Muscle of arm (tissue), 1 donor: ENCODE measurements at regions not wholly inside any gene's neighbourhood (a gene's known extent, or its start where the extent isn't known, plus 50 kb on each side); places are given as distances from the start of the nearest gene placed in this dataset.

Source experiments
- DNase-seq: peaks from one replicate; pipeline ENCODE4 v3.0.0-alpha.2; 2013

DNA sequence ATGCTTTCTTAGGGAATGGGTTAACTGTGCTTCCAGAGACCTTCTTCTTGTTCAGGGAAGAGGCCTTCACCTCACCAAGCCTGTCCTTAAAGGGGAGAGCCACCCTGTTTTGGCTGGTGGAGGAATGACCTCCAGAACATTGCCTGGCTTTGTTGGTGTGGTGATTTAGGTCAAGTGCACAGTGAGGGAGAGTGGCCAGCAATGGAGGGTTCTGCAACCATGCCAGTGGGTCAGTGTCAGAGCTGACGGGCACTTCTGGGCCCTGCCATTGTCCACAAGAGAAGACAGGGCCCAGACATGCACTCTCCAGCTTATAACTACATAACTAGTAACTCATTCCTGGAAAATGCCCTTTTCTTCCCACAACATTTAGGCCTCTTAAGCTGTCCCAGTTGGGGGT is 238.5 kb upstream of the AKR1E2 start:
- DNase-seq: no peak

DNA sequence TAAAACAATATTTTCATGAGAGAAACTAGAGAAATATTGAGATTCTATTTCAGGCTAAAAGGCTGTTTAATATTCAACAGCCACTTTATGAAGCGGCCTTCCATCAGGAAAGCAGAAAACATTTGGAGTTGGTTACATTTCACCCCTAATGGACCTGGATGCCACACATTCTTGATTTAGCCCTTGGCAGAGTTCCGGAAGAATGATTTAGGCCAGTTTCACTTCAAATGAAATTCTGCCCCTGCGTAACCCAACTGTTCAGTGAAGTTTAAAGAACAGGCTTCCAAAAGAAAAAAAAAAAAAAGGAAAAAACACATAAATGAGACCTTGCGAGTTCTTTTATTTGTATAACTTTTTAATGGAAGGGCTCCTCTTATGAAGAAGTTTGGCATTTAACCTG is 239.2 kb upstream of the AKR1E2 start:
- no peak for DNase-seq

DNA sequence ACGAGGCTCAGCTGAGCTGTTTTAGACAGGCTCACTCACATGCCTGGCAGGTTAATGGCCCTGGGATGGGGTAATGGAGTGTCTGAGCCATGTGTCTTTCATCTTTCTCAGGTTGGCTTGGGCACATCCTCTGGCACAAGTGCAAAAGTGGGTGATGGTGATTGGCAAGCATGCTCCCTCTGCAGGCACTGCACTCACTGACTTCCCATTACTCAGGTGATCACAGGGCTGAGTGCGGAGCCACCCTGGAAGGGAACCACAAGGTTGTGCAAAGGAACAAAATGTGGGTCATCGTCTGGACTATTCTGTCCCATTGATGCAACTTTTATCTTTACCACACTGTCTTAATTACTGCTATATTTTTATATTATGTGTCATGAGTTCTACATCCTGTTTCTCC is 244.1 kb upstream of the AKR1E2 start:
- DNase-seq: no peak

- no peak for DNase-seq
Measured at GRCh38 chr10:4579844-4580243, 246.2 kb upstream of the AKR1E2 start.

DNA sequence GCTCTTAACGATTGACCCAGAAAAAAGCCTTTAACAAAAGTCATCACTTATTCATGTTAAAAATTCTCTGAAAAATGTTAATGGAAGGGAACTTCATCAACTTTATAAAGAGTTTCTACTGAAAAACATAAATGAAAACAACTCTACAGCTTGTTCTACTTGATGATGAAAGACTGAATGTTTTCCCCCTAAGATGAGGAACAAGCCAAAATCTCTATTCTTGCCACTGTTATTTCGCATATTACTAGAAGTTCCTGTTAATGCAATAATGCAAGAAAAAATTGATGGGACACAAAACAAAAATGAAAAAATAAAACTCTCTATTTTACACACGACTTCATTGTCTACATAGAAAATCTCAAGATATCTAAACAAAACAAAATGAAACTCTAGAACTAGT is 249.8 kb upstream of the AKR1E2 start:
- DNase-seq: no peak

DNA sequence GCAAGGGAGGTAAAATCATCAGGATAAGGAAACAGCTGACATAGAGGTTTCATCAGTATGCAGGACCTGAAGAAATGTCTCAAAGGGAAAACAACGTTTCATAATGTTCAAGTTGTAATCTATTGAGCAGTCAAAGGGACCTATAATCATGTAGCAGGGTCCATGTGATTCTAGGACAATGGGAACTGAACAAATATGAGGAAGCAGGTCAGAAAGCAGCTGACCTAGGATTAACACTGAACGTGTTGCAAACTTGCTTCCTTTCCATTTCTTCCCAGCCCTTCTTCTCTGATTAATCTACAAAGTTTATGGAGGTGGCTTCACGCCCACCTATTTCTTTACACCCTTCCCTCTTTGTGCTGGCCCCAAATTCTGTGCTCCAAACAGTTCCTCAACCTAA is 256.9 kb upstream of the AKR1E2 start:
- no peak for DNase-seq

DNA sequence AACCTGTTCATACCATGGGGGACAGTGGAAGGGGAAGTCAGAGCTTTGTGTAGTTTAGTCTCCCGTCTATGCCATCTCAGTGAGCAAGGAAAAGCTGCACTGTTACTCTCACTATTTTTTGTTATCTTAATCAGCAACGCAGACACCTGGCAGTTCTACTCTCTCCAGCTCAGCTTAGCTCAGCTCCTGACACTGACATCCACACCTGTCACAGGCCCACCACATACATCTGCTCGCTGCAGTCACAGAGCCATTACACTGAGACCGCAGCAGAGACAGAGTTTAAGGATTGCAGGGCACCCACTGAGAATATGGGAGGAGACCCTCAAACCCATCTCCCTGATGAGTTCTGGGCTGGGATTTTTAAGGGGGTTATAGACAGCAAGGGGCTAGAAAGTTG is 257.3 kb upstream of the AKR1E2 start:
- DNase-seq: no peak

DNA sequence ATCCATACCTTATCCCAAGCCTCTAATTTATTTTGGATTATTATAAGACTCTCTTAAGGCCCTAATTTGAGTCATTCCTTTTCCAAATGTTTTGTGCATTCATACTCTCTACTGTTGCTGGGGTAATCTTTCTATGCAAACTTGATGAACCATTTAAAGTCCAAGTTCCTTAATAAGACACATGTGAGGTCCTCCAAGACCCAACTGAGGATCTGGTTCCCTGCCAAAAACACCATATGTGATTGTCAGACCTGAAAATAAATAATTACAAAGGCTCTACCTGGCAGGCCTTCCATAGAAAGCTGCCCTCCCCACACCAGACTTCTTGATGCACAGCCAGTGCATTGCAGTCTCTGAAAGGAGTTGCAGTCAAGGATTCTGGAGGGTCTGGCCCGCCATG is 257.9 kb upstream of the AKR1E2 start:
- no peak for DNase-seq

DNA sequence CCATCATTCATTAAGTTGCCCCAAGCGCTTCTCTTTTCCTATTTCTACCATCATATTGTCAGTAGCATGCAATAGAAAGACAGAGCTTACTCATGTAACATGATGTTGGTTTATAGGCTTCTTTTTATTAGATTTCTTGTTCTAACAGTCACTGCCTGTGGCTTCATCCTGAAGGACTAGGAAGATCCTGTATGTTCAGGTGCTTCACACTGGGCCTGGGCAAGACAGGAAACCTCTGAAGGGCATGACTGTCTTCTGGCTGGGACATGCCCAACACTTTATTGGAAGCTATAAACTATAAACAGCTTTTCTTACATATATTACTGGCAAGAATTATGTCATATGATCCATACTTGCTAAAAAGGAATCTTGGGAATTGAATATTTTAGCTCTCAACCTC is 258.4 kb upstream of the AKR1E2 start:
- DNase-seq: no peak

DNA sequence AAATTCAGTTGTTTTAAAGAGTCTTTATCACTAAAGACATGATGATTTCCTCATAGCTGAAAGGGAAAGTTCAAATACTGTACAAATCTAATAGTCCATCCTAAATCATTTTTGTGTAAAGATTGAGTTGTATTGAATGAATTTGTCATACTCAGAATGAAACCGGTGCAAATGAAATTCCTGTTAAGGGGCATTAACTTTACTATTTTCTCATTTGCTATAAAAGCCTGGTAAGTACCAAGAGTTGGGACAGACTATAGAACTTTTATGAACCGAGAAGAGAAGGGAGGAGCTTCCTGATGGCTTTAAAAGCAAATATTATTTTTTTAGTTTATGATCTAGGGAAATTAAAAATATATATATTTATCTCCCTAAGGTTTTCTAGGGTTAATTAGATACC is 260.0 kb upstream of the AKR1E2 start:
- DNase-seq: no peak

- no peak for DNase-seq
Measured at GRCh38 chr10:4561296-4561695, 264.7 kb upstream of the AKR1E2 start.

- no peak for DNase-seq
Measured at GRCh38 chr10:4557469-4557868, 268.5 kb upstream of the AKR1E2 start.

DNA sequence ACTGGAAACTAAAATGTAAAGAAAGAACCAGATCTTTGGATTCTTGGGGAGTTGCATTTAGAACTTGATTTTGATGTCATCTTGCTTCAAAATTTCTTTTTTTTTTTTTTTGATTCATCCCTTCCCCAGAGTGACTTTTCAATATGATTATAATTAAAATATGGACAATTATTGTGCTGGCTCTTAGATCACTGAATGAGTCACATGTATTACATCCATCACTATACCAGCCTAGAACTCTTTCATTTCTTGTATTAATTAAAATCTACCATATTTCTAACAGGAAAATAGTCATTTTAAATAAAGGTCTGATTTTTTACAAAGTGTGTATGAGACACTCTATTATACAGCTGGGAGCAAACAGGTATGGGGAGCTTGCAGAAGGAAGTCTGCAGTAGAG is 269.5 kb upstream of the AKR1E2 start:
- no peak for DNase-seq

DNA sequence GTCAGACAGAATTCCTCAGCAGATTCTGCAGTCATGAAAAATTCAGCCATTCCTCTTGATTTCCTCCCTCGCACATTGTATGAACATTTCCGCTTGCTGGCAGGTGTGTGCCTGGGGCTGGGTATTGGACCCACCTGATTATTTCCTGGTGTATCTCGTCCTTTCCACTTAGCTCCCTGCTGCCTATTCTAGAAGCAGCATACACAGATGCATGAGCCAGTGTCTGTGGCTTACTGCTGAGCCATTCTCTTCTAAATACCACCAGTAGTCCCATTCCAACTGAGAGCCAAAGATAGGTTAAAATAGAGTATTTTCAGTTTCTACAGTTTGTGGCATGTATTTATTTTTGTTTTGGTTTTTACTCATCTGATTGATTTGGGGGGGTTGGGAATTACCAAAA is 270.1 kb upstream of the AKR1E2 start:
- DNase-seq: no peak

DNA sequence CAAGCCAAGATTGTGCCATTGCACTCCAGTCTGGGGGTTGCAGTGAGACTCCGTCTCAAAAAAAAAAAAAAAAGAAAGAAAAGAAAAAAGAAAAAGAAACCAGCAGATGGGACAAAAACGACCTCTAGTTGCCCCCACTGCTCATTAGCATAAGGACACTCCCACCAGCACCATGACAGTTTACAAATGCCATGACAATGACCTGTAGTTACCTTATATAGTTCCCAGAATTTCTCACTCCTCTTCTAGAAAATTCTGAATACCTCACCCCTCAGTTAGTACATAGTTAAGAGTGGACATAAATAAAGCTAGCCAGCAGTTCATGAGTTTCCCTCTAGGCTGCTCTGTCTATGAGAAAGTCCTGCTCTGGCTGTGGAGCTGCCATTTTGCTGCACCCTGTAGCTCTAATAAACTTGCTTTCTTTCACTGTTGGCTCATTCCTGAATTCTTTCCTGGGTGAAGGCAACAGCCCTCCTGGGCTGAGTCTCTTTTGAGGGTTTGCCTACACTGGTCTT is 276.8 kb upstream of the AKR1E2 start:
- no peak for DNase-seq

- no peak for DNase-seq
Measured at GRCh38 chr10:4546931-4547330, 279.1 kb upstream of the AKR1E2 start.

DNA sequence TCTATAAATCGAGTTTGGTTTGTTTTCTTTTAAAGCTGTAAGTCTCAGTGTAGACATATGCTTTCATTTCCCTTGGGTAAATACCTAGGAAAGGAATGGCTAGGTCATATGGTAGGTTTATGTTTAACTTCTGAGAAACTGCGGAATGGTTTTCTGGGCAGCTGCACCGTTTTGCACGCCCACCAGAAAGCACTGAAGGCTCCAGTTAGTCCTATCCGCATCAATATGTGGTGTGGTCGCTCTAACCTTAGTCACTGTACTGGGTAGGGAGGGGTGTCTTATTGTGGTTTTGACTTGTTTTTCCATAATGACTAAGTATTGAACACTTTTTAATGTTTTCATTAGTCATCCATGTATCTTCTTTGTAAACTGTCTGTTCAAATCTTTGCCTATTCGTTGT is 279.5 kb upstream of the AKR1E2 start:
- DNase-seq: no peak

- no peak for DNase-seq
Measured at GRCh38 chr10:4545062-4545461, 280.9 kb upstream of the AKR1E2 start.

GRCh38 chr10:4543938-4544533 is 282.0 kb upstream of the AKR1E2 start:
- DNase-seq: no peak

DNA sequence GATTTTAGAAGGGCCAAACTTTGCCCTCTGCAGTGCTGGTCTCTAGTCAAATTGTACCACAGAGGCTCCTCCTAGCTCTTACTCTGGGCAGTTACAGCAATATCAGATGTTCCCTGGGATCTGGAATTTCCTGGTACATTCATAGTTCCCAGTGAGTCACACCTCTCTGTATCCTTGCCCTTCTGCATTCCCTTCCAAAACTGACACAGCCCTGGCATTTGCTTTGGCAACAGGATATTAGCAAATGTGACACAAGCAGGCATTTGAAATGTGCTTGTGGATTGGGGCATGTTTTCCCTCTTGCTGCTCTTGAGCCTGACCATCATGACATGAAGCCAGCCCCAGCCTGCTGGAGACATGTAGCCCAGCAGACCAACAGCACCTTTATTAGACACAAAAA is 284.7 kb upstream of the AKR1E2 start:
- no peak for DNase-seq

DNA sequence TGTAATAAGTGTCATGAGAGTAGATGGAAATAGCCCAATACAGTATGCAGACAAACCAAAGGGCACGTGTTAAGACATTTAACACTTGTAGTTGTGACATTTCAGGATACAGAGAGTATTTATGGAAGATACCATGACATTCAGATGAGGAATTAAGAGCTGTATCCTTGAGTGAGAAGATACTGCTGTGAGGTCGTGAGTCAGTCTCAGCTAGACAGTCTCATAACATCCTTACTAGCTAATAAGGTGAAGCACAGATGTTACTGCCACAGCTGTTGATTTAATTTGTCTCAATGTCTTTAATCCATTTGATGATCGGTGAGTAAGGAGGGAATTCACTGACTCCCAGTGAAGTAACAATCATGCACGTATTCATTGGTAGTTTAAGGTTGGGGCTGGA is 288.0 kb upstream of the AKR1E2 start:
- DNase-seq: no peak

DNA sequence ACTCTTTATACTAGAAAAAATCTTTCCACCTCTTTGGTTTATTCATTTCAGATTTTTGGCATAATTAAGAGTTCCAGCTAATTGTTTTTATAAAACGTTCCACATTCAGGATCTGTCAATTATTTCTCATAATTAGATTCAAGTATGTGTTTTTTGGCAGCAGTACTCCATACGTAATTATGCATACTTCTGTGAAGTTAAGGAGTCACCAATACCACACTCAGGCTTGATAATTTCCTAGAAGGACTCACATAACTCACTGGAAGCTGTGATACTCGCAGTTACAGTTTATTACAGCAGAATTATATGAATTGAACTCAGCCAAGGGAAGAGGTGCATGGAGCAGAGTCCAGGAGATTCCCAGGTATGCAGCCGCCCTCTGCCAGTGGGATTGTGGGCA is 290.5 kb upstream of the AKR1E2 start:
- DNase-seq: no peak

- no peak for DNase-seq
Measured at GRCh38 chr10:4533621-4534020, 292.4 kb upstream of the AKR1E2 start.

- no peak for DNase-seq
Measured at GRCh38 chr10:4532976-4533375, 293.0 kb upstream of the AKR1E2 start.

DNA sequence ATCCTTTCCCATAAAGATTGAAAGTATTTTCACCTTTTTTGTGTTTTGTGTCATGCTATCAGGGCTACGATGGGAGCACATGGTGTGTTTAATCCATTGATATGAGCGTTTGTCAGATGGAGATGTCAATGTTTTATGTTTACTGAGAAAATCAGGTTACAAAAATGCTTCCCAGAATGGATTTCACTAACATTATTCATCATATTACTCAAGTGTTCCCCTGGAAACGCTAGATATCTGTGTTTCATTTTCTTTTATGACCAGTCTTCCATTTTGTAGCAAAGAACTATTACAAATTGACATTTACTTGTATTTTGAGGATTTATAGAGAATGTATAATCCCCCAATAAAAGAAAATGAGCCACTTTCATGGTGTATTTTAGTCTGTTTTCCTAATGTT is 293.5 kb upstream of the AKR1E2 start:
- DNase-seq: no peak
